ENCODE measurements at regions not wholly inside any gene's neighbourhood (a gene's known extent, or its start where the extent isn't known, plus 50 kb on each side); places are given as distances from the start of the nearest gene placed in this dataset.

DNA sequence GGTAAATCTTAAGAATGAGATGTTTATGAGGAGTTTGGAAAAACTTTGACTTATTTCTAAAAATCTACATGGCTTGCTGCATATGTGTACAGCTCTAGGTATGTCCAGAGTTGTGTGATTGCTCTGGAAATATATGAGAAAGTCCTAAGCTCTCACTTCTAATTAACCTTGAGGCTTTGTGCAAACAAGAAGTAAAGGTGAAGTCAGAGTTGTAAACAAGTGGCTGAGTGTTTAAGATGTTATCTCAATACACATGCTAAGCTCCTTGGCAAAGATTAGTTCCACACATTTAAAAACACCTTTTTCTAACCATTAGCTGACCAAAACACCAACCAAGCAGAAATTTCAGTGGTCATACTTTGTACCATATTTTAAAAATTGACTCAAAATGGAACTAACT is 684.2 kb downstream of the HTR1B start:
- TF ChIP-seq, protein P1, sequence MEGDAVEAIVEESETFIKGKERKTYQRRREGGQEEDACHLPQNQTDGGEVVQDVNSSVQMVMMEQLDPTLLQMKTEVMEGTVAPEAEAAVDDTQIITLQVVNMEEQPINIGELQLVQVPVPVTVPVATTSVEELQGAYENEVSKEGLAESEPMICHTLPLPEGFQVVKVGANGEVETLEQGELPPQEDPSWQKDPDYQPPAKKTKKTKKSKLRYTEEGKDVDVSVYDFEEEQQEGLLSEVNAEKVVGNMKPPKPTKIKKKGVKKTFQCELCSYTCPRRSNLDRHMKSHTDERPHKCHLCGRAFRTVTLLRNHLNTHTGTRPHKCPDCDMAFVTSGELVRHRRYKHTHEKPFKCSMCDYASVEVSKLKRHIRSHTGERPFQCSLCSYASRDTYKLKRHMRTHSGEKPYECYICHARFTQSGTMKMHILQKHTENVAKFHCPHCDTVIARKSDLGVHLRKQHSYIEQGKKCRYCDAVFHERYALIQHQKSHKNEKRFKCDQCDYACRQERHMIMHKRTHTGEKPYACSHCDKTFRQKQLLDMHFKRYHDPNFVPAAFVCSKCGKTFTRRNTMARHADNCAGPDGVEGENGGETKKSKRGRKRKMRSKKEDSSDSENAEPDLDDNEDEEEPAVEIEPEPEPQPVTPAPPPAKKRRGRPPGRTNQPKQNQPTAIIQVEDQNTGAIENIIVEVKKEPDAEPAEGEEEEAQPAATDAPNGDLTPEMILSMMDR (optimal IDR thresholded peaks at IDR 0.05 in 1 of 3, IDR thresholded peaks at IDR 0.05 in 1 of 3, conservative IDR thresholded peaks at IDR 0.05 in 1 of 3; ENCODE audit: extremely low read depth in 1 of 3, insufficient read depth in 2 of 3, low read length in 3 of 3): no peak
- TF ChIP-seq EZH2 (IDR thresholded peaks at IDR 0.05; ENCODE audit: low read length): no peak

Measured in keratinocyte (primary cell).